NCI-H2081 (cell line): ENCODE measurements at regions not wholly inside any gene's neighbourhood (a gene's known extent, or its start where the extent isn't known, plus 50 kb on each side); places are given as distances from the start of the nearest gene placed in this dataset.
"Not testable (repeated sequence)": the region's sequence is repeated elsewhere in the genome, so short reads cannot be mapped to it uniquely, and the experiment has no call there.

Experiments
- DNase-seq, 2 experiments: peaks; one replicate each; lab custom pipeline; 2025; lab: John Stamatoyannopoulos, UW

GRCh38 chr9:34793428-34793827, 83.5 kb upstream of the CCL21 start:
- DNase-seq: no peak

GRCh38 chr9:34783951-34784487, 74.1 kb upstream of the CCL21 start:
- no peak for DNase-seq

- no peak for DNase-seq
These were observed 72.4 kb upstream of the CCL21 start for GRCh38 chr9:34782372-34782771.

- no peak for DNase-seq
These were observed 67.7 kb upstream of the CCL21 start for GRCh38 chr9:34777666-34778065.

GRCh38 chr9:34773955-34774354, 64.0 kb upstream of the CCL21 start:
- DNase-seq: no peak

- DNase-seq: no peak
These were observed 63.5 kb upstream of the CCL21 start for GRCh38 chr9:34773306-34773910.

GRCh38 chr9:34771007-34771406, 61.1 kb upstream of the CCL21 start:
- no peak for DNase-seq

GRCh38 chr9:34767087-34767486, 57.2 kb upstream of the CCL21 start:
- DNase-seq: not testable (repeated sequence)

GRCh38 chr9:34760196-34761040, 50.5 kb upstream of the CCL21 start:
- DNase-seq: peak in 1 of 2 experiments; percentile 20
